CD4-positive, CD25-positive, alpha-beta regulatory T cell (primary cell): ENCODE measurements at regions not wholly inside any gene's neighbourhood (a gene's known extent, or its start where the extent isn't known, plus 50 kb on each side); places are given as distances from the start of the nearest gene placed in this dataset.

Experiments used
- ATAC-seq, 2 donors: fragments of 150-1000 bp; cut with Tn5 transposase; one replicate each; pipeline ENCODE4 v1.10.0; 2021; ENCODE audit warnings: low read depth in 2 of 2, moderate number of reproducible peaks in 2 of 2, moderate library complexity in 1 of 2
- DNase-seq, 3 donors: peaks; one replicate each; pipeline versions ENCODE4 v3.0.0 to v3.0.0-alpha.2; 2012 to 2022; ENCODE audit warnings: mixed read lengths in 1 of 3
- H3K27ac ChIP-seq: one replicate; pipeline ENCODE4 v1.7.0; 2013; ENCODE audit warnings: mild to moderate bottlenecking, low read length; ENCODE audit not compliant: insufficient read depth, poor library complexity, severe bottlenecking
- H3K27me3 ChIP-seq: one replicate; pipeline ENCODE4 v1.7.0; 2013; ENCODE audit warnings: low read length; ENCODE audit not compliant: control insufficient read depth, insufficient read depth
- H3K36me3 ChIP-seq: one replicate; pipeline ENCODE4 v1.7.0; 2013; ENCODE audit warnings: mild to moderate bottlenecking, low read length, moderate library complexity; ENCODE audit not compliant: control insufficient read depth, insufficient read depth
- H3K4me1 ChIP-seq: 2 replicates; pipeline ENCODE4 v1.7.0; 2013; ENCODE audit warnings: mild to moderate bottlenecking, low read length; ENCODE audit not compliant: insufficient read depth, control insufficient read depth, poor library complexity, severe bottlenecking
- H3K4me3 ChIP-seq: one replicate; pipeline ENCODE4 v1.7.0; 2013; ENCODE audit warnings: low read depth, mild to moderate bottlenecking, low read length, moderate library complexity
- H3K9me3 ChIP-seq, 2 experiments: 1 replicate in 1 of 2; 2 replicates in 1 of 2; pipeline ENCODE4 v1.7.0; 2013; ENCODE audit warnings: low read length in 2 of 2, mild to moderate bottlenecking in 1 of 2, moderate library complexity in 1 of 2; ENCODE audit not compliant: control insufficient read depth in 2 of 2
- H3K27ac Mint-ChIP-seq, 3 donors: one replicate each; pipeline ENCODE4 v1.8.0; 2020 to 2022; ENCODE audit warnings: mild to moderate bottlenecking in 3 of 3, mixed read lengths in 3 of 3, moderate library complexity in 2 of 3
- H3K27me3 Mint-ChIP-seq: one replicate; pipeline ENCODE4 v1.8.0; 2022; ENCODE audit warnings: mild to moderate bottlenecking, mixed read lengths
- H3K36me3 Mint-ChIP-seq: one replicate; pipeline ENCODE4 v1.8.0; 2020; ENCODE audit warnings: mixed read lengths
- H3K4me1 Mint-ChIP-seq, 4 donors: one replicate each; pipeline ENCODE4 v1.8.0; 2020 to 2022; ENCODE audit warnings: mixed read lengths in 4 of 4, mild to moderate bottlenecking in 1 of 4
- H3K4me3 Mint-ChIP-seq, 4 donors: one replicate each; pipeline ENCODE4 v1.8.0; 2020 to 2022; ENCODE audit warnings: mild to moderate bottlenecking in 4 of 4, mixed read lengths in 4 of 4, moderate library complexity in 3 of 4
- H3K9me3 Mint-ChIP-seq, 7 donors: one replicate each; pipeline ENCODE4 v1.8.0; 2020 to 2022; ENCODE audit warnings: mixed read lengths in 7 of 7, mild to moderate bottlenecking in 3 of 7, moderate library complexity in 2 of 7

GRCh38 chr4:123976819-123977218 lies 580.2 kb downstream of the SPRY1 start:
- Mint-ChIP-seq H3K4me3 (no peak overlapping the region), H3K27me3 (no peaks in the 10 kb centered on the region), H3K36me3 (no peaks in the 10 kb centered on the region), H3K27ac (no peak overlapping the region), H3K4me1 (no peaks in the 10 kb centered on the region), H3K9me3 (peaks cover 0 to 10% (median 1%) of the 10 kb centered on the region in 7 donors)
- Histone ChIP-seq H3K27ac (no peak overlapping the region), H3K4me3 (no peak overlapping the region), H3K27me3 (no peaks in the 10 kb centered on the region), H3K36me3 (no peaks in the 10 kb centered on the region), H3K4me1 (no peaks in the 10 kb centered on the region), H3K9me3 (no peaks in the 10 kb centered on the region)
- DNase-seq (no peak), ATAC-seq (no peak)

- H3K36me3 ChIP-seq = no peaks in the 10 kb centered on the region
- H3K9me3 ChIP-seq = no peaks in the 10 kb centered on the region
- no peaks in the 10 kb centered on the region for H3K27me3 Mint-ChIP-seq
- no peak overlapping the region for H3K4me3 Mint-ChIP-seq
- no peak overlapping the region for H3K27ac ChIP-seq
- H3K27me3 ChIP-seq = no peaks in the 10 kb centered on the region
- ATAC-seq = no peak
- H3K4me1 ChIP-seq = no peaks in the 10 kb centered on the region
- no peak for DNase-seq
- H3K27ac Mint-ChIP-seq = no peak overlapping the region
- no peaks in the 10 kb centered on the region for H3K4me1 Mint-ChIP-seq
- H3K4me3 ChIP-seq = no peak overlapping the region
- H3K36me3 Mint-ChIP-seq = no peaks in the 10 kb centered on the region
- peaks cover 0 to 10% (median 1%) of the 10 kb centered on the region in 7 donors for H3K9me3 Mint-ChIP-seq
These were observed 581.1 kb downstream of the SPRY1 start for GRCh38 chr4:123977641-123978081.

- Histone ChIP-seq H3K9me3 (no peaks in the 10 kb centered on the region), H3K27ac (no peak overlapping the region), H3K27me3 (no peaks in the 10 kb centered on the region), H3K36me3 (no peaks in the 10 kb centered on the region), H3K4me3 (no peak overlapping the region), H3K4me1 (no peaks in the 10 kb centered on the region)
- Mint-ChIP-seq H3K4me1 (no peaks in the 10 kb centered on the region), H3K4me3 (no peak overlapping the region), H3K9me3 (peaks cover 0 to 6% (median 1%) of the 10 kb centered on the region in 7 donors), H3K36me3 (no peaks in the 10 kb centered on the region), H3K27me3 (no peaks in the 10 kb centered on the region), H3K27ac (no peak overlapping the region)
- DNase-seq = no peak
- no peak for ATAC-seq
These were observed 582.0 kb downstream of the SPRY1 start for GRCh38 chr4:123978637-123979036.

- ATAC-seq (no peak), DNase-seq (no peak)
- H3K9me3 Mint-ChIP-seq = peaks cover 0 to 6% (median 0%) of the 10 kb centered on the region in 7 donors
- Histone ChIP-seq H3K9me3 (no peaks in the 10 kb centered on the region), H3K36me3 (no peaks in the 10 kb centered on the region), H3K4me1 (no peaks in the 10 kb centered on the region), H3K4me3 (no peak overlapping the region), H3K27ac (no peak overlapping the region), H3K27me3 (no peaks in the 10 kb centered on the region)
- no peaks in the 10 kb centered on the region for H3K4me1 Mint-ChIP-seq
- no peak overlapping the region for H3K27ac Mint-ChIP-seq
- H3K27me3 Mint-ChIP-seq = no peaks in the 10 kb centered on the region
- no peak overlapping the region for H3K4me3 Mint-ChIP-seq
- no peaks in the 10 kb centered on the region for H3K36me3 Mint-ChIP-seq
These were observed 584.2 kb downstream of the SPRY1 start for GRCh38 chr4:123980736-123981300.

- H3K36me3 Mint-ChIP-seq = no peaks in the 10 kb centered on the region
- Histone ChIP-seq H3K4me1 (no peaks in the 10 kb centered on the region), H3K27ac (no peak overlapping the region), H3K9me3 (no peaks in the 10 kb centered on the region), H3K36me3 (no peaks in the 10 kb centered on the region), H3K27me3 (no peaks in the 10 kb centered on the region), H3K4me3 (no peak overlapping the region)
- no peaks in the 10 kb centered on the region for H3K27me3 Mint-ChIP-seq
- H3K27ac Mint-ChIP-seq = no peak overlapping the region
- no peak for ATAC-seq
- H3K4me1 Mint-ChIP-seq = no peaks in the 10 kb centered on the region
- DNase-seq = no peak
- H3K4me3 Mint-ChIP-seq = no peak overlapping the region
- H3K9me3 Mint-ChIP-seq = peaks cover 0 to 2% (median 0%) of the 10 kb centered on the region in 7 donors
These were observed 588.3 kb downstream of the SPRY1 start for GRCh38 chr4:123984886-123985285.

GRCh38 chr4:123986268-123986798 lies 589.7 kb downstream of the SPRY1 start:
- Histone ChIP-seq H3K27me3 (no peaks in the 10 kb centered on the region), H3K9me3 (no peaks in the 10 kb centered on the region), H3K4me1 (no peaks in the 10 kb centered on the region), H3K27ac (no peak overlapping the region), H3K4me3 (no peak overlapping the region), H3K36me3 (no peaks in the 10 kb centered on the region)
- Mint-ChIP-seq H3K27me3 (no peaks in the 10 kb centered on the region), H3K4me1 (no peaks in the 10 kb centered on the region), H3K27ac (no peak overlapping the region), H3K36me3 (no peaks in the 10 kb centered on the region), H3K4me3 (no peak overlapping the region), H3K9me3 (peaks cover 0 to 2% (median 0%) of the 10 kb centered on the region in 7 donors)
- DNase-seq (no peak), ATAC-seq (no peak)

GRCh38 chr4:123987408-123987807 lies 590.8 kb downstream of the SPRY1 start:
- Mint-ChIP-seq H3K4me1 (no peaks in the 10 kb centered on the region), H3K4me3 (no peak overlapping the region), H3K36me3 (no peaks in the 10 kb centered on the region), H3K9me3 (peaks cover 0 to 3% (median 0%) of the 10 kb centered on the region in 7 donors), H3K27ac (no peak overlapping the region), H3K27me3 (no peaks in the 10 kb centered on the region)
- H3K27me3 ChIP-seq = no peaks in the 10 kb centered on the region
- H3K9me3 ChIP-seq = no peaks in the 10 kb centered on the region
- DNase-seq (no peak), ATAC-seq (no peak)
- no peak overlapping the region for H3K27ac ChIP-seq
- H3K4me3 ChIP-seq = no peak overlapping the region
- no peaks in the 10 kb centered on the region for H3K36me3 ChIP-seq
- no peaks in the 10 kb centered on the region for H3K4me1 ChIP-seq

GRCh38 chr4:123990310-123990870 lies 593.8 kb downstream of the SPRY1 start:
- Mint-ChIP-seq H3K4me1 (no peaks in the 10 kb centered on the region), H3K27ac (no peak overlapping the region), H3K27me3 (no peaks in the 10 kb centered on the region), H3K9me3 (peaks cover 0 to 5% (median 0%) of the 10 kb centered on the region in 7 donors), H3K36me3 (no peaks in the 10 kb centered on the region), H3K4me3 (no peak overlapping the region)
- no peak for ATAC-seq
- H3K9me3 ChIP-seq = no peaks in the 10 kb centered on the region
- no peaks in the 10 kb centered on the region for H3K36me3 ChIP-seq
- no peak overlapping the region for H3K27ac ChIP-seq
- no peak for DNase-seq
- H3K27me3 ChIP-seq = no peaks in the 10 kb centered on the region
- H3K4me1 ChIP-seq = no peaks in the 10 kb centered on the region
- no peak overlapping the region for H3K4me3 ChIP-seq
